ENCODE measurements at regions not wholly inside any gene's neighbourhood (a gene's known extent, or its start where the extent isn't known, plus 50 kb on each side); places are given as distances from the start of the nearest gene placed in this dataset.

- no peak for DNase-seq
Measured at GRCh38 chr20:60294632-60295031, 336.4 kb downstream of the CDH26 start.

DNA sequence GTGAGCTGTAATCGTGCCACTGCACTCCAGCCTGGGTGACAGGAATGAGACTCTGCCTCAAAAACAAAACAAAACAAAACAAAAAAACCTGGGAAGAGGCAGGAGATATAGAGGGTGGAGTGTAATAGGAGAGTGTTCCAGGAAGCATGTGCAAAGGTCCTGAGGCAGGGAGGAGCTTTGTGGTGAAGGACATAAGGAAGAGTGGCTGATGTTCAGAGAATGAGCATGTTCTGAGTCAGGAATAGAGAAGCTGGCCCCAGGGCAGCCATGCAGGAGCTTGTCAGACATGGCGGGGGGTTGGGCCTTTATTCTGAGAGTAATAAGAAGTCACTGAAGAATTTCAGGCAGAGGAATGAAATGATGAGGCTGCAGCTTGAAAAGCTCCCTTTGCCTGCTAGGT is 337.0 kb downstream of the CDH26 start:
- no peak for DNase-seq

GRCh38 chr20:60297649-60298048 is 339.4 kb downstream of the CDH26 start:
- no peak for DNase-seq

DNA sequence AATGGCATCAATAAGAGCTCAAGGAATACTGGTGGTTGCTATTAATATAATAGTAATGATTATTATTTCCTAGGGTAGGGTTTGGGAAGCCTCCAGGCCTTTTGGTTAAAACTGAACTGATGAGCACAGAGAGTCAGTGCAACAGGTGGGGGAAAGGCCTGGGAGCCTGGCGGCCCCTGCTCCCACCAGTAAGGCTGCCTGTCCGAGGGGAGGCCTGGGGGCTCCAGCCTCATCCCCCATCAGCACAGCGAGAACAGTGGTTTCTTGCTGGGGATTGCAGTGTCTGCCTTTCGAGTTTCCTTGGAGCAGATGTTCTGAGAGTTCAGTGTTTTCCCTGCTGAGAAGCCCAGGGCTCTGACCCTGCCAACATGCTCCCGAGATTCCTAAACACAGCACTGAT is 340.4 kb downstream of the CDH26 start:
- DNase-seq: no peak

DNA sequence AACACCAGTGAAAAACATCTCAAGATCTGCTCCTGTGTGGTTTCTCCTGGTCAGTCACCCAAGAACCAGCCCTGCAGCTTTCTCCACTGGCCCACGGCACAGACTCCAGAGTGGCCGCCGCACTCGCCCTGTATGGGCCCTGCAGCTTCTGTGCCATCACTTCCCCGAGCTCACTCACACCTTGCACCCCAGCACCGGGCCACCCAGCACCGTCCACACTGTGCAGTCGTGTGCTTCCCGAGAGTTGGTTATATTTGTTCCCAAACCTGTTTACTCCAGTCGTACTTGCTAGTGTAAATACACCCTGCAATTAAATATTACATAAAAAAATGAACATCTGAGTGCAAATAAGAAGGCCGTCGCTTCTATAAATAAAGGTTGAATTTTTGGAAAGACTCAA is 341.7 kb downstream of the CDH26 start:
- no peak for DNase-seq

DNA sequence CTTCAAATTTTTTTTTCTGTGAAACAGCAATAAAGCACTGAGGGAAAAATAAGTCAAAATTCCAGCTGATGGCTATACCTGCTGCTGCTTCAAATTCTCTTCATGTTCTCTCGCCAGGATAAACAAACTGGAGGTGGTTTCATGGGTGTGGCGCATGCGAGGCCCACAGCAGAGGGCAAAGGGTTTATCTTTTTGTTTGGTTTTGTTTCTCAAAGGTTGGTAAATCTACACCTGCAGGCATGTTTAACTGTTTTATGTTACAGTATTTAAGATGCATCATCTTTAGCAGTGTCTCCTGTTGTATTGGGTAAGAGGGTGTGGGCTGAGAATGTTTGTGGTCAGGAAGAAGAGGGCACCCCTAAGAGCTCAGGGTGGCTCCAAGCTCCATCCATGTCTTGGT is 342.2 kb downstream of the CDH26 start:
- DNase-seq: no peak

DNA sequence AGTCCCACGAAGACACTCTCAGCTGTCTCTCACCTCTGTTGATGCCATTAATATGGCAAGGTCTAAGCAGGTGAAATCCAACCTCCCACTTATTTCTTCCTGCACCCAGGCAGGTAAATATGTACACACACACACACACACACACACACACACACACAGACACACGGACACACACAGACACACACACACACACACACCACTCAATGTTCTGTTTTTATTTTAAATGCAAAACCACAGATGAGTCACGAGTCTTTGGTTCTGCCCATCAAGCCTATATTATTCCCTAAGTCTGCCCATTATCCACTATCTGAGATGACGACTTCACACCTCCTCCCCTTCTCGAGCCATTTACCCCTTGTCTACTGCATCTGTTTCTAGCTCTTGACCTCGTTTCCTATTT is 344.7 kb downstream of the CDH26 start:
- no peak for DNase-seq

- no peak for DNase-seq
Measured at GRCh38 chr20:60304026-60304590, 345.9 kb downstream of the CDH26 start.

GRCh38 chr20:60304931-60305330 is 346.7 kb downstream of the CDH26 start:
- no peak for DNase-seq

GRCh38 chr20:60306105-60306504 is 347.9 kb downstream of the CDH26 start:
- DNase-seq: no peak

DNA sequence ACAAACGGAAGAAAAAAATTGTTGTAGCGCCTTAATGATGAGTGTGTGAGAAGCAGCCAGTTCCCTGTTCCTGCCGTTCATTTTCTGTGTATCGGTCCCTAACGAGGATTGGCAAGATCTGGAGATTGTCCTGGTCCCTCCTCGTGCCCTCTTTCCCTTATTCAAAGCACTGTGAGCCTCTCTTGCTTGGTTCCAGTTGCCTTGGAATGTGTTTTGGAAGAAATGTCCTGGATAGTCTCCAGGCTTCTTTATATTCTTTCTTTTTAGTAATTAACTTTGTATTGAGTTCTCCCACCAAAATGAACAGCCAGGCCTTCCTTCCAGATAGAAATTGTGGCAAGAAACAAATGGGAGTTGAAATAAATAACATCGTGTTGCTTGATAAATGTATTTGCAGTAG is 348.3 kb downstream of the CDH26 start:
- no peak for DNase-seq

DNA sequence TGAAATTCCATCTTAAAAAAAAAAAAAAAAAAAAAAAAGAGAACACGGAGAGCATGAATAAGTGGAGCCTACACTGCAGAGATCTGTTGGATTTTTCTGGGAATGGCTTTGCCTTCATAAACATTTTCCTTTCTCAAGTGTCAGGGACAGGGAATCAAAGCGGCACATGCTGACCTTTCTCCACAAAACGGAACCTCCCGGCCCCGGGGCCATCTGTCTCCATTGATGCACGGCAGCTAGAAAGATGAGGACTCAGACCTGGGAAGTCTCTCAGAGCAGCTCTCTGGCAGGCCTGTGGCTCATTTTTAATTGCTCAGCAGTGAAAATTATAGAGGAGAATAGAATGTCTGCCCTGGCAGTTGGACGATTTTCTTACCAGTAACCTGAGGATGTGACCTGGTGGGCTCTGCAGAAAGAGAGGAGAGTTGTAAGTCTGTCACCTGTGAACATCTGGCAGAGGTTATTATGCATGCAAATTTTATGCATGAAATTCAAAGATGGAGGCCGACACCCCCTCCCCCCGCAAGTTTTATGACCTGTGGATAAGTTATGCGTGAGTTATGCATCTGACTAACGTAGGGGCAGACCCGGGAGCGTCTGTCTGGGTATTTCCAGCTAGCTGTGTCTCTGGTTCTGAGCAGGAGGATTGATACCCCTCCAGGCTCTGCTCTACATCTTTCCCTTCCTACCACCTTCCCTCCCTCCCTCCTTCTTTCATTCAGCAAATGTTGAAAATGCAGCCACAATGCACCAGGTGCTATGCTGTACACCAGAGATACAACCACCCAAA is 352.5 kb downstream of the CDH26 start:
- DNase-seq: no peak

GRCh38 chr20:60313191-60313590 is 355.0 kb downstream of the CDH26 start:
- DNase-seq: no peak

- DNase-seq: no peak
Measured at GRCh38 chr20:60313614-60314013, 355.4 kb downstream of the CDH26 start.

DNA sequence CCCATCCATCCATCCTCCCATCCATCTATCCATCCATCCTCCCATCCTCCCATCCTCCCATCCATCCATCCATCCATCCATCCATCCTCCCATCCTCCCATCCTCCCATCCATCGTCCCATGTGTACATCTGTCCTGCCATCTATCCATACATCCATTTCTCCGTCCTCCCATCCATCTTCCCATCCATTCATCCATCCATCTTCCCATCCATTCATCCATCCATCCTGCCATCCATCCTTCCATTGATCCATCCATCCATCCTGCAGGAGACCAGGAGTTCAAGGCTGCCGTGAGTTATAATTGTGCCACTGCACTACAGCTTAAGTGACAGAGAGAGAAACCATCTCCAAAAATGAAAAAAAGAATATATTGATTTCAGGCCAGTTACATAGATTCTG is 356.5 kb downstream of the CDH26 start:
- no peak for DNase-seq

DNA sequence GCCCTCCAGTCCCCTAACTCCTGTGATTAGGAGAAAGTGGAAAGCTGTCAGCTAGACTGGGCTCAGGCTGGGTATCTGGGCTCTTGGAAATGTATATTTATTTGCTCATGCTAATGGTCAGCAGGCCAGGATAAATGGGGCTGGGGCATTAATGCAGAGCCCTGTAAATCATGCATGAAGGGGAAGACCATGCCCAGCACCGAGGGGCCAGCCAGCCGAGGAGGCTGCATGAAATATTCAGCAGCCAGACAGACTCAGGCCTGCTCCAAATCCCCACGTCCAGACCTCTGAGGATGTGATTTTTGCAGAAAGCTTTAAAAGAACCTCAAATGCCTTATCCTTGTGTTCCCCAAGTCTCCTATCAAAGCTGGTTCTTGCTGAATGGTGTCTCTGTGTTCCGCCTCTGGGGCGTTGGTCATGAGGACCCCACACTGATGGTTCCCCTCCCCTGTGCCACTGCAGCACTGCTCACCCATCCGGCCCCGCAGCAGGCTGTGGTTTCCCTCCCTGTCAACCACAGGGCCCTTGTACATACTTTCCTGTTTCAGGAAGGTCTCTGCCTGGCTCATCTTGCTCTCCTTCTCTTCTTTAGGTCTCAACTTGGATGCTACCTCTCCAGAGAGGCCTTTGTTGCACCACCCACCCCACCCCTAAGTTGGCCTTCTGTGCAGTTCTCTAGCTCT is 358.4 kb downstream of the CDH26 start:
- DNase-seq: no peak

GRCh38 chr20:60317401-60317800 is 359.2 kb downstream of the CDH26 start:
- no peak for DNase-seq

DNA sequence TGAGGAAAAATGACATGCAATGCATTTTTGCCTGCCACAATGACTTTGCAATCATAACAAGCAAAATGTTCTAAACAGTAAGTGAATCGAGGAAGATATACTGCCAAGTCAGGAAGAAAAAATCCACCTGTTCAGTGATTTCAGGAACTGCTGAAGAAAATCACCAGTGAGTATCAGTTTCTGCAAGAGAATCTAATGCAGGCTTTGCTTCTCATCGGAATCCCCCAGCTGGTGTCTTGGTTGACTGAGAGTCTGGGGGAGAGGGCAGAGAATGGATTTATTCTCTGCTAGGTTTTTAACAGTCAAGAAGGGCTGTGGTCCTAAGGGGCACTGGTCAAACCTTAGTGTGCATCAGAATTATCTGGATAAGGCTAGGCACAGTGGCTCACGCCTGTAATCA is 363.4 kb downstream of the CDH26 start:
- DNase-seq: no peak

- no peak for DNase-seq
Measured at GRCh38 chr20:60326821-60327220, 368.6 kb downstream of the CDH26 start.

DNA sequence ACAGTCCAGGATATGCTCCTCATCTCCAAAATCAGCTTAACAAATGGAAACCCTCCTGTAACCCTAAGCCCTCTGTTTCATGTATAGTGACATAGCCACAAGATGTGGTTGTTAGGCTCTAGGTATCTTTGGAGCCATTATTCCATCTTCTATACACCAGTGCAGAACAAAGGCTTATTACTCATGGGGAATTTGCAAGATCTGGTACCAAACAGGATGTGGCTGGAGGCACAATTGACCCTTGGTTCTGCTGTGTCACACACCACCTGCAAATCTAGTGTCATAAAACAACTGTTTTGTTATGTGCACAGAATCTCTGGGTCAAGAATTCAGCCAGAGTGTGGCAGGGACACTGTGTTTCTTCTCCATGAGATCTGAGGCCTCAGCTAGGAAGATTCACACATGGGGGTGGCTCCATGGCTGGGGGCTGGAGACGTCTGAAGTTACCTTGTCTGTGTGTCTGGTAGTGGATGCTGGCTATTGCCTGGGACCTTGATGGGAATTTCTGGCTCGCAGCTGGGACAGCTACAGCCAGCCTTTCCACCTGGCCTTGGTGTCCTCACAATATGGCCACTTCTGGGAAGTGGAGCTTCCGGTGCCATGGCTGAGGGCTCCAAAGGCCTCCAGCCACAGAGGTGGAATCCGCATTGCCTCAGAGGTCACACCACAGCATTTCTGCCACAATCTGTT is 369.9 kb downstream of the CDH26 start:
- no peak for DNase-seq

GRCh38 chr20:60330461-60330860 is 372.2 kb downstream of the CDH26 start:
- DNase-seq: no peak

- DNase-seq: no peak
Measured at GRCh38 chr20:60331688-60332300, 373.6 kb downstream of the CDH26 start.

DNA sequence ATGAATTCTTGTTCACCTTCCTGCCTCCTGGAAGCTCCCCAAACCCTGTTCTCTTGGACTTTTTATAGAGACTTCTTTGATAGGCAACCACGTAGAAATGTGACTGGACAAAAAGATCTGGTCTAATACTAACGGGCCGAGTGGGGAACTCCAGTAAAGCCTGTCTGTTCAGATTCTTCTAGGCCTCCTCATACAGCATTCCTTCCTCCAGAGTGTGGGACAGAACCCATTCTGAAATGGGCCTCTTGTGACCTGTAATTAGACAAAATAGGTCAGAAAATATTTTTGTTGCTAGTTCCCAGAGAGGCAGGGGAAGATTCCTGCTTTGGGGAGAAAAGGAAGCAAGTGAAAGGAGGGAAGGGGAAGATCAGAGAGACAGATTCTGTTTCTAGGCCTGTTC is 374.3 kb downstream of the CDH26 start:
- no peak for DNase-seq
